ENCODE measurements at regions not wholly inside any gene's neighbourhood (a gene's known extent, or its start where the extent isn't known, plus 50 kb on each side); places are given as distances from the start of the nearest gene placed in this dataset.
A peak's percentile ranks its signal among the peaks of the same experiment; 100 is the strongest.
"Not testable (repeated sequence)": the region's sequence is repeated elsewhere in the genome, so short reads cannot be mapped to it uniquely, and the experiment has no call there.

DNA sequence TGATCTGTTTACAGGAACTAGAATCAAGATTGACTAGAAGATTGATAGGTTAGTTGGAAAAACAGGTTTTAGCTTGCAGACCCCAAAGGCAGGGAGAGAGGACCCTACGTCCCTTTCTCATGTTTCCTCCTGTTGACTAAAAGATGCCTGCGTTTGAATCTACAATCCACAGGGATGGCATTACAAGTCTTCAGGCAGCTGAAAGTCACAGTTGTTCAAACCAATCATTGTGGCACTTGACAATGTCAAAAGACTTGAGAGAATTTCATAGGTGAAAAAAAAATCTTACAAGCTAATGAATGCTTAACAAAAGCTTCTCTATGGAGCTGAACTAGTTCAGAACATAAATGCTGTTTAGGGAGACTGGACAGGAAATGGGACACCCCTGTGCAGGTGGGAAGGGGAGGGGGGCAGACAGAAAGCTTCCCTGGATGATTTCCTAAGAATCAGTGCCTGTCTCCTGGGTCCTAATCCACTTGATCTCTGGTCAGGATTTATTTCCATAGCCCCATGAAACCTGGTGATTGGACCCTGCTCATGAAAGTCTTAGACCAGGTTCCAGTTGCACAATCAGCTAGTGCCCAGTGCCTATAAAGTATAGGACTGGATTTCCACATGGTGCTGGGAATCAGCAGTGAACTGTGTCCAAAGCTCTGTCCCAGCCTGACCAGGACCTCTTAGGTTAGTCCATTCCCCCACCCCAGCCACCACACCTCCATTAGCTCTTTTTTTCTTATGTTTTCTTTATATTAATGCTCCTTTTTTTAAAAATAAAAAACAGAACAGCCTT, 91.6 kb upstream of the BCAR3 start:
- DNase-seq (ENCODE audit: low spot score), result no peak

GRCh38 chr1:93771843-93772242, 90.2 kb upstream of the BCAR3 start:
- DNase-seq (ENCODE audit: low spot score), result no peak

- DNase-seq (ENCODE audit: low spot score), result no peak
Observed at GRCh38 chr1:93770640-93771039, 89.0 kb upstream of the BCAR3 start.

- no peak for DNase-seq (ENCODE audit: low spot score)
Observed at GRCh38 chr1:93769777-93770176, 88.1 kb upstream of the BCAR3 start.

GRCh38 chr1:93768380-93768863, 86.8 kb upstream of the BCAR3 start:
- no peak for DNase-seq (ENCODE audit: low spot score)

DNA sequence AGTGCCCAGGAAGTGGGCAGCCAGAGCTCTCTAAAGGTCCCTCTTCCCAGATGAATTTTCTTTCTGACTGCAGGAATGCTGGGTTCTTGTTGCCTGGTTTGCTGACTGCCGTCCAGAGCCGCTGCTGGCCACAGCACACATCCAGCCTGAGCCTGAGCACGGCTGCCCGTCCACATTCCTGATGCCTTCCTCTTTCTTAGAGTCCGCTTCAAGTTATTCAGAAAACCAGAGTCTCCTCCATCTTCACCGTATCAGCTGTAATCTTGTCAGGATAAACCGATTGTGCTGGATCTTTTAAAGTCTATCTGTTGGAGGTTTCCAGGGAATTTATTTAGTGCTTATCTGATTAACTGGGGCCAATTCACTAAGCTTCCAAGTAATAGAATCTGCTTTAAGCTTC, 84.8 kb upstream of the BCAR3 start:
- DNase-seq (ENCODE audit: low spot score), result no peak

GRCh38 chr1:93765099-93765498, 83.5 kb upstream of the BCAR3 start:
- no peak for DNase-seq (ENCODE audit: low spot score)

GRCh38 chr1:93764366-93764750, 82.7 kb upstream of the BCAR3 start:
- DNase-seq (ENCODE audit: low spot score), result no peak

DNA sequence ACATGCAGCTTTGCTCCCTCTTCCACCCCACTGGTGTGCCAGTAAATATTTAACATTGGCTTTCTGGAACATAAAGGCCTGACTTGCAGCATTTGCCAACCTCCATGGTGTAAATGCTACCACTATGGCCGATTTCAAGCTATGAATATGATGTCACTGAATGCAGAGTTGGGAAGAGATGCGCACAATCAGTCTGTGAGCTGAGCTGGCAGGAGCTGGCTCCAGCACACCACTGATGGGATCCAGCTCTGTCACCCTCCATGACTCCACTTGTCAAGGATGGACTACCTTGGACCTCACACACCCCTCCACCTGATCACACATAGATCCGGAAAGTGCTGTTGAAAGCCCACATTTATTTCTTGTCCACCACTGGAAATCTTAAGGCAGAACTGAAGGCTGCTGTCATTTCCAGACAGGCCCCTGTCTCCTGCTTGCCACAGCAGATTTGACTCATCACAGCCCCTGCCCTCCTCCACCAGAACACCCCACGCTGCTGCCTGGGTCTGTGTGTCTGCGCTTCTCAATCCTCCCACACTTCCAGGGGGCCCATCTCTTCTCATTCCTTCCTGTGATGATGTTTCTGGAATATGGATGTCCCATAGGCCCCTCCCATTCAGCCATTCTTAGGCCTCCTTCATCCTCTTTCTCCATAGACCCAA, 82.2 kb upstream of the BCAR3 start:
- DNase-seq (ENCODE audit: low spot score), result no peak

- no peak for DNase-seq (ENCODE audit: low spot score)
Observed at GRCh38 chr1:93758842-93759515, 77.3 kb upstream of the BCAR3 start.

- no peak for DNase-seq (ENCODE audit: low spot score)
Observed at GRCh38 chr1:93757256-93758036, 75.8 kb upstream of the BCAR3 start.

DNA sequence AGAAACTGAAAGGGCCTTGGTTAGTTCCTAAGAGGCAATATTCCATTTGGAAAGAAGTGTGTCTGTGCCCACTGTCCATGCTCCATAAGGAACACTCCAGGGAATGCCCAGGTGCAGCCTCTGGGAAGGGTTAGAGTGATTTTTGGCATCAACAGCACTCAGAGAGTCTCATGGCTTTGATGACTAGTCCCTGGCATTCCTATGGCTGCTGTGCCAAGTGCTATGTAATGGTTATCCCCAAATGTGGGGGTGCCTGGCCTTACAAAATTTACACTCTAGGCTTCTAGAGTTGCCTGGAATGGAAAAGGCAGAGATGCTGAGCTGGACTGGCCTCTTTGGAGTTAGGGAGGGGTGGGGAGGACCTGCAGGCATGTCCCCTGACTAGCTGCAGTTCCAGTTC, 75.0 kb upstream of the BCAR3 start:
- no peak for DNase-seq (ENCODE audit: low spot score)

- DNase-seq (ENCODE audit: low spot score), result not testable (repeated sequence)
Observed at GRCh38 chr1:93755251-93755715, 73.6 kb upstream of the BCAR3 start.

- DNase-seq (ENCODE audit: low spot score), result peak; percentile 19
Observed at GRCh38 chr1:93753791-93754763, 72.4 kb upstream of the BCAR3 start.

- no peak for DNase-seq (ENCODE audit: low spot score)
Observed at GRCh38 chr1:93751377-93752250, 70.0 kb upstream of the BCAR3 start.

- DNase-seq (ENCODE audit: low spot score), result no peak
Observed at GRCh38 chr1:93750955-93751354, 69.3 kb upstream of the BCAR3 start.

GRCh38 chr1:93749894-93750301, 68.3 kb upstream of the BCAR3 start:
- DNase-seq (ENCODE audit: low spot score), result no peak

DNA sequence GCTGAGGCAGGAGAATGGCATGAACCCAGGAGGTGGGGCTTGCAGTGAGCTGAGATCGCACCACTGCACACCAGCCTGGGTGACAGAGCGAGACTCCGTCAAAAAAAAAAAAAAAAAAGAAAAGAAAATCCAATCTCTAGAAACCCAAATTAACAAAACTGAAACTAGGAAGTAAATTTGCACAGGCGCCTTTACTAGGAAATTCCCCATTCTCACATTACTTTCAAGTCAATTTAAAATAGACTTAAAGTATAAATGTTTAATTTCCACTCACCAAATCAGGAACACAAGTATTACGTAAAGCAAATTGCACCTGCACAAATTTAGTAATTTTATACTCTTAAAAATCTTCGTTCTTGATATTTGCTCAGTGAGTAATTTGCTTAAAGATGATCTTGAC, 67.8 kb upstream of the BCAR3 start:
- DNase-seq (ENCODE audit: low spot score), result no peak

DNA sequence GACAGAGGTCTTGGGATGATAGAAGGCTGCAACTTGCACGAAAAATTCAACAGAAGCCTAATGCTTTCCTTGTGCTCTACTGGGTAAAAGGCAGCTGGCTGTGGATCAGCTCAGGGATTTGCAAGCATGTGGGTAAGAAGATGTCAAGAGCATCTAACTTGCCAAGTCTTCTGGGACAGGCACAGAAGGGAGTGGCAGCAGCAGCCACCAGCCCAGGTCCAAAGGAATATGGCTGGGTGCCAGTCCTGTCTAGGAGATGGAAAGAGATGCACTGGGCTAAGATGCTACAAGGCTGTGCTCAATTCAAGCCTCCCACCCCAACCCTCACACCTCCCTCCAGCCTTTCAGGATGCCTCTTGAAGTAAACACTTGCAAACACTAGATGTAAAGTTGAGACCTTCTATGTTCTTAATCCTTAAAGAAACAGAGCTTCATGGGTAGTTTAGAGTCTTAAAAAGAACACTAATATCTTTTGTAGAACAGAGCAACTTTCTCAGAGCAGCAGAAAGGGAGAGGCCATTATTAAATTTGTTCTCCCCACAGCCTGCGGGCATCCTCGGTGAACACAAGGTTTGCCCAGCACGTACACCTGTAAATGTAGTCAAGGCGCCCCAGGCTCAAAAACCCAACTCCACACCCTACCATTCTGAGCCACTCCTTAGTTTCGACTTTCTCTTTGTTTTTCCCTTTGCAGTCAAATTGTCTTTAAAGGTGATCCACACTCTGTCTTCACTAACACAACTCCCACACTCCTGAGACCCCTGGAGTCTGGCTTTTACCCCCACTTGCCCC, 64.6 kb upstream of the BCAR3 start:
- DNase-seq (ENCODE audit: low spot score), result no peak
